ENCODE measurements at regions not wholly inside any gene's neighbourhood (a gene's known extent, or its start where the extent isn't known, plus 50 kb on each side); places are given as distances from the start of the nearest gene placed in this dataset.

DNA sequence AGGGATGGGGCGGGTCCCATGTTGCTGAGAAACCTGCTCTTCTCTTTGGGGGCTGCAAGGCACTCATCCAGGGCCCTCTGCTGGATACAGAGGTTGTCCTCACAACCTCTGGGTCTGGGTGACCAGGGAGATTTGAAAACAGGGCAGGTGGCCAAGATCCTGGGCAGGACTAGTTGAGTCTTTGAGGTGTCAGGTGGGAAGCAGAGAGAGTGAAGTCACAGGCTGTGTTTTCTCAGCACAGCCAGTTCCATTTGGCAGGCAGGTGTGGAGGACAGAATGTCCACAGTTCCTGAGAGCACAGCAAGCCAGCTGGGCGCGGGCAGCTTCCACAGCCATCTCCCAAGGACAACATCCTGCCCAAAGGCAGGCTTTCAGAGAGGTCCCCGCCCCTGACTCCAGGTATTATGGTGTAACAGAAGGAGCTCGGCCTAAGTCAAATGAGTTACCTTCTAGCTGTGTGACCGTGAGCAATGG is 118.8 kb downstream of the NUFIP1 start:
- TF ChIP-seq, protein P1, sequence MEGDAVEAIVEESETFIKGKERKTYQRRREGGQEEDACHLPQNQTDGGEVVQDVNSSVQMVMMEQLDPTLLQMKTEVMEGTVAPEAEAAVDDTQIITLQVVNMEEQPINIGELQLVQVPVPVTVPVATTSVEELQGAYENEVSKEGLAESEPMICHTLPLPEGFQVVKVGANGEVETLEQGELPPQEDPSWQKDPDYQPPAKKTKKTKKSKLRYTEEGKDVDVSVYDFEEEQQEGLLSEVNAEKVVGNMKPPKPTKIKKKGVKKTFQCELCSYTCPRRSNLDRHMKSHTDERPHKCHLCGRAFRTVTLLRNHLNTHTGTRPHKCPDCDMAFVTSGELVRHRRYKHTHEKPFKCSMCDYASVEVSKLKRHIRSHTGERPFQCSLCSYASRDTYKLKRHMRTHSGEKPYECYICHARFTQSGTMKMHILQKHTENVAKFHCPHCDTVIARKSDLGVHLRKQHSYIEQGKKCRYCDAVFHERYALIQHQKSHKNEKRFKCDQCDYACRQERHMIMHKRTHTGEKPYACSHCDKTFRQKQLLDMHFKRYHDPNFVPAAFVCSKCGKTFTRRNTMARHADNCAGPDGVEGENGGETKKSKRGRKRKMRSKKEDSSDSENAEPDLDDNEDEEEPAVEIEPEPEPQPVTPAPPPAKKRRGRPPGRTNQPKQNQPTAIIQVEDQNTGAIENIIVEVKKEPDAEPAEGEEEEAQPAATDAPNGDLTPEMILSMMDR (conservative IDR thresholded peaks at IDR 0.05; ENCODE audit: low read depth, low read length) = no peak
- no peak for TF ChIP-seq EZH2 (IDR thresholded peaks at IDR 0.05; ENCODE audit: borderline replicate concordance, low read depth, low read length, poor library complexity, severe bottlenecking)
